BLaER1 treated with 17β-estradiol and CSF1 and Interleukin-3, amounts not matched to agents 10 nM and 100 nM (cell line): ENCODE measurements at regions not wholly inside any gene's neighbourhood (a gene's known extent, or its start where the extent isn't known, plus 50 kb on each side); places are given as distances from the start of the nearest gene placed in this dataset.
"Not testable (repeated sequence)": the region's sequence is repeated elsewhere in the genome, so short reads cannot be mapped to it uniquely, and the experiment has no call there.

Experiments
- H3K27ac ChIP-seq, 11 experiments: shearing (Covaris generic); formaldehyde crosslinking; 2 replicates each; pipeline ENCODE4 v1.8.1; 2022
- H3K27me3 ChIP-seq, 11 experiments: shearing (Covaris generic); formaldehyde crosslinking; 2 replicates each; pipeline ENCODE4 v1.8.1; 2022
- H3K36me3 ChIP-seq, 11 experiments: shearing (Covaris generic); formaldehyde crosslinking; 2 replicates each; pipeline ENCODE4 v1.8.1; 2022
- H3K4me1 ChIP-seq, 10 experiments: shearing (Covaris generic); formaldehyde crosslinking; 2 replicates each; pipeline ENCODE4 v1.8.1; 2022
- H3K4me2 ChIP-seq, 11 experiments: shearing (Covaris generic); formaldehyde crosslinking; 2 replicates each; pipeline ENCODE4 v1.8.1; 2022
- H3K4me3 ChIP-seq, 10 experiments: shearing (Covaris generic); formaldehyde crosslinking; 2 replicates each; pipeline ENCODE4 v1.8.1; 2022
- H3K9ac ChIP-seq, 11 experiments: shearing (Covaris generic); formaldehyde crosslinking; 2 replicates each; pipeline ENCODE4 v1.8.1; 2022
- H3K9me3 ChIP-seq, 11 experiments: shearing (Covaris generic); formaldehyde crosslinking; replicated peaks in 1 of 11; 2 replicates each; pipeline ENCODE4 v1.8.1; 2022
- H4K20me1 ChIP-seq, 11 experiments: shearing (Covaris generic); formaldehyde crosslinking; 2 replicates each; pipeline ENCODE4 v1.8.1; 2022
- Cebpa-rat ChIP-seq, 11 experiments: shearing (Covaris generic); IDR thresholded peaks; 2 replicates each; pipeline ENCODE4 v1.8.1; 2022

- H3K36me3 ChIP-seq, result no peaks in the 10 kb centered on the region
- peaks cover 0 to 31% (median 21%) of the 10 kb centered on the region in 10 experiments; a peak in 13 of 20 replicates for H3K4me1 ChIP-seq
- no peak for TF ChIP-seq Cebpa-rat (IDR thresholded peaks at IDR 0.05)
- H3K9ac ChIP-seq, result peak overlapping the region in 9 of 11 experiments; percentile 40 to 74 (median 58); a peak in 15 of 22 replicates
- H3K27ac ChIP-seq, result peak overlapping the region in 4 of 11 experiments; percentile 28 to 67 (median 42); a peak in 5 of 22 replicates
- H3K9me3 ChIP-seq, result no peaks in the 10 kb centered on the region
- H4K20me1 ChIP-seq, result no peaks in the 10 kb centered on the region
- H3K4me2 ChIP-seq, result peak overlapping the region; percentile 90 to 99 (median 97)
- peak overlapping the region; percentile 51 to 74 (median 62) for H3K4me3 ChIP-seq
- H3K27me3 ChIP-seq, result peaks cover 0 to 27% (median 0%) of the 10 kb centered on the region in 11 experiments; a peak in 10 of 22 replicates
These were observed 77.2 kb upstream of the PABPC3 start for GRCh38 chr13:25018729-25019115.

GRCh38 chr13:25019741-25020140 is 76.2 kb upstream of the PABPC3 start:
- Histone ChIP-seq H3K4me1 (peaks cover 0 to 31% (median 21%) of the 10 kb centered on the region in 10 experiments; a peak in 13 of 20 replicates), H3K27me3 (peaks cover 0 to 27% (median 0%) of the 10 kb centered on the region in 11 experiments; a peak in 10 of 22 replicates)
- not testable (repeated sequence) for H3K4me2 ChIP-seq, H4K20me1 ChIP-seq, H3K36me3 ChIP-seq, H3K9me3 ChIP-seq, H3K27ac ChIP-seq, H3K4me3 ChIP-seq, H3K9ac ChIP-seq

- Histone ChIP-seq H3K36me3 (no peaks in the 10 kb centered on the region), H3K4me1 (no peaks in the 10 kb centered on the region), H3K4me2 (no peak overlapping the region), H3K4me3 (no peak overlapping the region), H3K27ac (no peak overlapping the region), H3K9ac (no peak overlapping the region), H3K9me3 (no peaks in the 10 kb centered on the region), H4K20me1 (no peaks in the 10 kb centered on the region), H3K27me3 (peaks cover 0 to 5% (median 0%) of the 10 kb centered on the region in 11 experiments; a peak in 6 of 22 replicates)
- no peak for TF ChIP-seq Cebpa-rat (IDR thresholded peaks at IDR 0.05)
These were observed 71.8 kb upstream of the PABPC3 start for GRCh38 chr13:25024175-25024574.

- H4K20me1 ChIP-seq, result no peaks in the 10 kb centered on the region
- H3K4me1 ChIP-seq, result peaks cover 0 to 7% (median 6%) of the 10 kb centered on the region in 10 experiments; a peak in 11 of 20 replicates
- H3K36me3 ChIP-seq, result no peaks in the 10 kb centered on the region
- H3K4me2 ChIP-seq, result no peak overlapping the region
- no peaks in the 10 kb centered on the region for H3K27me3 ChIP-seq
- no peak for TF ChIP-seq Cebpa-rat (IDR thresholded peaks at IDR 0.05)
- no peaks in the 10 kb centered on the region for H3K9me3 ChIP-seq
- no peak overlapping the region for H3K27ac ChIP-seq
- H3K9ac ChIP-seq, result no peak overlapping the region
- H3K4me3 ChIP-seq, result no peak overlapping the region
These were observed 63.8 kb upstream of the PABPC3 start for GRCh38 chr13:25032160-25032559.

- Histone ChIP-seq H3K27me3 (no peaks in the 10 kb centered on the region), H3K4me2 (peak overlapping the region in 8 of 11 experiments; percentile 13 to 63 (median 37); a peak in 12 of 22 replicates), H3K4me1 (peaks cover 0 to 7% (median 6%) of the 10 kb centered on the region in 10 experiments; a peak in 11 of 20 replicates), H3K4me3 (no peak overlapping the region), H3K36me3 (no peaks in the 10 kb centered on the region), H4K20me1 (no peaks in the 10 kb centered on the region), H3K27ac (no peak overlapping the region), H3K9me3 (no peaks in the 10 kb centered on the region), H3K9ac (no peak overlapping the region)
- TF ChIP-seq Cebpa-rat (IDR thresholded peaks at IDR 0.05), result no peak
These were observed 61.8 kb upstream of the PABPC3 start for GRCh38 chr13:25034173-25034572.

GRCh38 chr13:25037057-25037813 is 58.7 kb upstream of the PABPC3 start:
- Histone ChIP-seq H3K27ac (no peak overlapping the region), H3K9ac (no peak overlapping the region), H3K4me2 (no peak overlapping the region), H3K4me1 (peaks cover 0 to 7% (median 6%) of the 10 kb centered on the region in 10 experiments; a peak in 11 of 20 replicates), H3K27me3 (no peaks in the 10 kb centered on the region), H3K36me3 (no peaks in the 10 kb centered on the region), H3K9me3 (no peaks in the 10 kb centered on the region), H3K4me3 (no peak overlapping the region), H4K20me1 (no peaks in the 10 kb centered on the region)
- no peak for TF ChIP-seq Cebpa-rat (IDR thresholded peaks at IDR 0.05)

GRCh38 chr13:25042151-25042865 is 53.6 kb upstream of the PABPC3 start:
- Histone ChIP-seq H3K36me3 (no peaks in the 10 kb centered on the region), H3K4me1 (peaks cover 0 to 8% (median 5%) of the 10 kb centered on the region in 10 experiments; a peak in 8 of 20 replicates), H3K9me3 (no peaks in the 10 kb centered on the region), H3K27me3 (peaks cover 23 to 41% (median 34%) of the 10 kb centered on the region in 11 experiments), H3K4me2 (no peak overlapping the region), H3K27ac (no peak overlapping the region), H3K4me3 (no peak overlapping the region), H3K9ac (no peak overlapping the region), H4K20me1 (peaks cover 0 to 12% (median 0%) of the 10 kb centered on the region in 11 experiments; a peak in 2 of 22 replicates)
- no peak for TF ChIP-seq Cebpa-rat (IDR thresholded peaks at IDR 0.05)

GRCh38 chr13:25044071-25044470 is 51.9 kb upstream of the PABPC3 start:
- H3K9me3 ChIP-seq, result peaks cover 0 to 14% (median 6%) of the 10 kb centered on the region in 11 experiments; a peak in 13 of 22 replicates
- no peak overlapping the region for H3K27ac ChIP-seq
- H3K36me3 ChIP-seq, result no peaks in the 10 kb centered on the region
- peaks cover 33 to 59% (median 52%) of the 10 kb centered on the region in 11 experiments for H3K27me3 ChIP-seq
- no peak overlapping the region for H3K4me3 ChIP-seq
- no peak overlapping the region for H3K4me2 ChIP-seq
- peaks cover 0 to 12% (median 0%) of the 10 kb centered on the region in 11 experiments; a peak in 2 of 22 replicates for H4K20me1 ChIP-seq
- H3K9ac ChIP-seq, result no peak overlapping the region
- TF ChIP-seq Cebpa-rat (IDR thresholded peaks at IDR 0.05), result no peak
- peaks cover 0 to 8% (median 5%) of the 10 kb centered on the region in 10 experiments; a peak in 8 of 20 replicates for H3K4me1 ChIP-seq
